ENCODE measurements at regions not wholly inside any gene's neighbourhood (a gene's known extent, or its start where the extent isn't known, plus 50 kb on each side); places are given as distances from the start of the nearest gene placed in this dataset.

- no peak for ATAC-seq
- TF ChIP-seq TCF4 (CRISPR knock-in tag; IDR thresholded peaks at IDR 0.05; ENCODE audit: borderline replicate concordance): no peak
- no peak for TF ChIP-seq ZC3H10 (CRISPR knock-in tag; IDR thresholded peaks at IDR 0.05)
- no peak for TF ChIP-seq ZNF8 (CRISPR knock-in tag; IDR thresholded peaks at IDR 0.05)
- no peak for TF ChIP-seq TOX (CRISPR knock-in tag; IDR thresholded peaks at IDR 0.05; ENCODE audit: borderline replicate concordance)
These were observed 228.6 kb upstream of the SPHKAP start for GRCh38 chr2:228410061-228410460.

GRCh38 chr2:228409493-228409892 lies 228.0 kb upstream of the SPHKAP start:
- TF ChIP-seq RARB (CRISPR knock-in tag; IDR thresholded peaks at IDR 0.05): no peak
- TF ChIP-seq ESRRG (CRISPR knock-in tag; IDR thresholded peaks at IDR 0.05): no peak
- TF ChIP-seq CSRNP3 (CRISPR knock-in tag; IDR thresholded peaks at IDR 0.05): no peak
- TF ChIP-seq ZC3H10 (CRISPR knock-in tag; IDR thresholded peaks at IDR 0.05): no peak
- TF ChIP-seq ARNTL (CRISPR knock-in tag; IDR thresholded peaks at IDR 0.05; ENCODE audit: borderline replicate concordance, low read depth): no peak
- no peak for TF ChIP-seq ZNF565 (CRISPR knock-in tag; conservative IDR thresholded peaks at IDR 0.05; ENCODE audit: low read depth)
- TF ChIP-seq PATZ1 (CRISPR knock-in tag; IDR thresholded peaks at IDR 0.05; ENCODE audit: borderline replicate concordance): no peak
- TF ChIP-seq SNAI2 (CRISPR knock-in tag; IDR thresholded peaks at IDR 0.05): no peak
- no peak for TF ChIP-seq POU6F1 (CRISPR knock-in tag; IDR thresholded peaks at IDR 0.05; ENCODE audit: borderline replicate concordance, low read depth)
- no peak for TF ChIP-seq TSHZ2 (CRISPR knock-in tag; IDR thresholded peaks at IDR 0.05)
- no peak for TF ChIP-seq CREB5 (CRISPR knock-in tag; IDR thresholded peaks at IDR 0.05; ENCODE audit: low read depth)
- TF ChIP-seq BACH2 (CRISPR knock-in tag; IDR thresholded peaks at IDR 0.05; ENCODE audit: borderline replicate concordance): no peak
- TF ChIP-seq TCF4 (CRISPR knock-in tag; IDR thresholded peaks at IDR 0.05; ENCODE audit: borderline replicate concordance): no peak
- TF ChIP-seq ZFP30 (CRISPR knock-in tag; IDR thresholded peaks at IDR 0.05): no peak
- no peak for TF ChIP-seq ZFP3 (CRISPR knock-in tag; IDR thresholded peaks at IDR 0.05)
- no peak for TF ChIP-seq PPARA (CRISPR knock-in tag; IDR thresholded peaks at IDR 0.05; ENCODE audit: borderline replicate concordance)
- ATAC-seq: no peak

GRCh38 chr2:228408529-228409227 lies 227.2 kb upstream of the SPHKAP start:
- no peak for ATAC-seq
- TF ChIP-seq POU6F1 (CRISPR knock-in tag; IDR thresholded peaks at IDR 0.05; ENCODE audit: borderline replicate concordance, low read depth) (no peak), ZFP3 (CRISPR knock-in tag; IDR thresholded peaks at IDR 0.05) (no peak), PATZ1 (CRISPR knock-in tag; IDR thresholded peaks at IDR 0.05; ENCODE audit: borderline replicate concordance) (no peak), TOX (CRISPR knock-in tag; IDR thresholded peaks at IDR 0.05; ENCODE audit: borderline replicate concordance) (no peak), ZNF70 (CRISPR knock-in tag; IDR thresholded peaks at IDR 0.05) (no peak), ZNF565 (CRISPR knock-in tag; conservative IDR thresholded peaks at IDR 0.05; ENCODE audit: low read depth) (no peak), BACH2 (CRISPR knock-in tag; IDR thresholded peaks at IDR 0.05; ENCODE audit: borderline replicate concordance) (no peak), ZC3H10 (CRISPR knock-in tag; IDR thresholded peaks at IDR 0.05) (no peak), ZNF8 (CRISPR knock-in tag; IDR thresholded peaks at IDR 0.05) (no peak), CREB5 (CRISPR knock-in tag; IDR thresholded peaks at IDR 0.05; ENCODE audit: low read depth) (no peak), RARB (CRISPR knock-in tag; IDR thresholded peaks at IDR 0.05) (no peak), ESRRG (CRISPR knock-in tag; IDR thresholded peaks at IDR 0.05) (no peak), ISL1 (CRISPR knock-in tag; IDR thresholded peaks at IDR 0.05) (no peak), ARNTL (CRISPR knock-in tag; IDR thresholded peaks at IDR 0.05; ENCODE audit: borderline replicate concordance, low read depth) (no peak), CSDC2 (CRISPR knock-in tag; IDR thresholded peaks at IDR 0.05) (no peak)

All from SK-N-SH treated with all-trans-retinoic acid at 6 μM for 48 hours (cell line).